Lower leg skin (tissue), 3 donors: ENCODE measurements at regions not wholly inside any gene's neighbourhood (a gene's known extent, or its start where the extent isn't known, plus 50 kb on each side); places are given as distances from the start of the nearest gene placed in this dataset.

Source experiments
- CTCF ChIP-seq, 3 donors: fragments of 450-650 bp; IDR thresholded peaks; one replicate each; pipeline ENCODE4 v1.5.1; 2016; ENCODE audit warnings: antibody characterized with exemption in 3 of 3, mild to moderate bottlenecking in 3 of 3, moderate library complexity in 2 of 3
- POLR2A ChIP-seq, 2 donors: fragments of 450-650 bp; IDR thresholded peaks; one replicate each; pipeline ENCODE4 v1.6.1; 2016 to 2017; ENCODE audit warnings: antibody characterized with exemption in 2 of 2, mild to moderate bottlenecking in 1 of 2, moderate library complexity in 1 of 2

GRCh38 chr4:57443787-57444186 lies 333.6 kb upstream of the IGFBP7 start:
- no peak for TF ChIP-seq POLR2A (IDR thresholded peaks at IDR 0.05)
- no peak for TF ChIP-seq CTCF (IDR thresholded peaks at IDR 0.05)
